ENCODE measurements at regions not wholly inside any gene's neighbourhood (a gene's known extent, or its start where the extent isn't known, plus 50 kb on each side); places are given as distances from the start of the nearest gene placed in this dataset.

DNA sequence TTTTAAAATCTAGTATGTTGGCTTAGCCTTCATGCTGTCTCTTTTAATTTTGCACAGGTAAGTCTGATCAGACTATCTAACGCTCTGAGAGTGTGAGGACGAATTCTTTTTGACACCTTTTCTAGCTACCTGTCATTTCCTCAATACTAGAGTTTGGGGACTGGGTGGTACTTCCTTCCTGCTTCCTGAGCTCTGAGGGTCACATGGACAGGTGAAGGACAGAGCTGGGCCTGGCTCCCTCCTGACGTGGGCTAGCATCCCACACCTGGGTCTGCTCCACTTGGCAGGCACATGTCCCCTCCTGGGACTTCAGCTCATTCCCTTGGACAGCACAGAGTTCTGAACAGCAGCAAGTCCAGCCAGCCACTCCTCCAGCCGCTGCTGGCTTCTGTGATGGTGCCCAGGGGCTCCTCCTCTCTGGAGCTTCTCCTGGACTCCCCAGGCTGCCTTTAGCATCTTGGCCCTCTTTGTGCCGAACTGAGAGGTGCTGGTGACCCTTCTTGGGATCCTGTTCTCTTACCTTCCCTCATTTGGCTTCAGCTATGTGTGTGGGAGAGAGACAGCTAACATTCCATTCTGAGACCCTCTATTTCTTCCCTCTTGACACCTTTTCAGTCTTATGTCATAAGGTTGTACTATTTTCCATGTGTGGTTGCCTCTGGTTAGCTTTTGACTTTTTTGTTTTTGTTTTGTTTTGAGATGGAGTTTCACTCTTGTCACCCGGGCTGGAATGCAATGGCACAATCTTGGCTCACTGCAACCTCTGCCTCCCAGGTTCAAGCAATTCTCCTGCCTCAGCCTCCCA, 106.9 kb downstream of the B3GNT2 start:
- DNase-seq (ENCODE audit: low read depth in 2 of 2) = no peak

DNA sequence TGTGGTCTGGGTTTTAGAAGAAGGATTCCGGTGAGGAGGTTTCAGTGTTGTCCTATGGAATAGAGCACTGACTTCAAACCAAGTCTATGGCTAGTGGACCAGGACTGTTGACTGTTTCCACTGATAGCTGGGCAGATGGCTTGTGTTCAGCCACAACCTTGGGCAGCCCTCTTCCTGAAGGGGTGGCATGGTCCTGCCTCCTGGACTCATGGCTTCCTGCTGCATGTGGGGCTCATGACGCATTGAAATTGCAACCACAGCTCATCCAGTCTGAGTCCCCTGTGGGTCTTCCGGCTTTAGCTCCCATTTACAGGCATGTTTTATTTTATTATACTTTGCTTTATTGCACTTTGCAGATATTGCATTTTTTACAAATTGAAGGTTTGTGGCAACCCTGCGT, 105.0 kb downstream of the B3GNT2 start:
- no peak for DNase-seq (ENCODE audit: low read depth in 2 of 2)

DNA sequence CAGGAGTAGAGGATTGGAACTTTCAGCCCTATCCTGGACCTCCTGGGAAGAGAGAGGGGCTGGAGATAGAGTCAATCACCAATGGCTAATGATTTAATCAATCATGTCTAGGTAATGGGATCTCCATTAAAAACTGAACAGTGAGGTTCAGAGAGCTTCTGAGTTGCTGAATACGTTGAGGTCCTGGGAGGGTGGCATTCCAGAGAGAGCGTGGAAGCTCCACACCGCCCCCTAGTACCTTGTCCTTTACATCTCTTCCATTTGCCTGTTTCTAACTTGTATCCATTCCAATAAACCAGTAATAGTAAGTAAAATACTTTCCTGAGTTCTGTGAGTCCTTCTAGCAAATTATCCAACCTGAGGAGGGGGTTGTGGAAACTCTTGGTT, 101.7 kb downstream of the B3GNT2 start:
- no peak for DNase-seq (ENCODE audit: low read depth in 2 of 2)

DNA sequence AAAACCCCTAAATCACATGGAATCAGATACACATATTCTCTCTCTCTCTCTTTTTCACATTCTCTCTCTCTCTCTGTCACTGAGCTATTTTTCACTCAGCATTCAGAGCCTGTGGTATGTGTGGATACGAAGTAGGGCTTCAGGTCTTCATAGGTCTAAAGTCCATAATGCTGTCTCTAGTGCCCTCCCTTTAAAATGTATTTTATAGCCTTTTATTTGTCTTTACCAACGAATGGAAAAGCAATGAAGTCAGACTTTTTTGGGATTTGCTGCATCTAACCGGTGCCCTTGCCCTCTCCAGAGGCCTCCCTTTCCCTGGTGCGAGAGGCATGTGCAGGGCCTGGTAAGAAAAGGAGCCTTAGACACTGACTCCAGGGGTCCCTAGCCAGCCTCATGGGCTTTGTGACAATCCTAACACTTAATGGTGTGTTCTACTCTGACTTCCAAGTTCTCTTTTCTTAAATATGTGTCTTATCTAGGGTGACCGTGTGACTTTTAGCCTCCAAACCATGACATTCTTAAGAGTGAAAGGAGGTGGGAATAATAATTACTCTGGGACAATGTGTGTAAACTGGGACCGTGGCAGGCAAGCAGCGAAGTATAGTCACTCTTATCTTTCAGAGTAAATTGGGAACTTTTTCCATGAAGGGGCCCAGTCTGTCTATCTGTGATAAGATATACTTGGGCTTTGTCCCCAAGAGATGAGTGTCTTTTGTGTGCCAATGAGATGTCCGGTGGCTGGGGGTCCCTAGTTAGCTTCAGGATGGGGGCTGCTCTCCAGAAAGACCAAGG, 101.1 kb downstream of the B3GNT2 start:
- DNase-seq (ENCODE audit: low read depth in 2 of 2) = no peak

DNA sequence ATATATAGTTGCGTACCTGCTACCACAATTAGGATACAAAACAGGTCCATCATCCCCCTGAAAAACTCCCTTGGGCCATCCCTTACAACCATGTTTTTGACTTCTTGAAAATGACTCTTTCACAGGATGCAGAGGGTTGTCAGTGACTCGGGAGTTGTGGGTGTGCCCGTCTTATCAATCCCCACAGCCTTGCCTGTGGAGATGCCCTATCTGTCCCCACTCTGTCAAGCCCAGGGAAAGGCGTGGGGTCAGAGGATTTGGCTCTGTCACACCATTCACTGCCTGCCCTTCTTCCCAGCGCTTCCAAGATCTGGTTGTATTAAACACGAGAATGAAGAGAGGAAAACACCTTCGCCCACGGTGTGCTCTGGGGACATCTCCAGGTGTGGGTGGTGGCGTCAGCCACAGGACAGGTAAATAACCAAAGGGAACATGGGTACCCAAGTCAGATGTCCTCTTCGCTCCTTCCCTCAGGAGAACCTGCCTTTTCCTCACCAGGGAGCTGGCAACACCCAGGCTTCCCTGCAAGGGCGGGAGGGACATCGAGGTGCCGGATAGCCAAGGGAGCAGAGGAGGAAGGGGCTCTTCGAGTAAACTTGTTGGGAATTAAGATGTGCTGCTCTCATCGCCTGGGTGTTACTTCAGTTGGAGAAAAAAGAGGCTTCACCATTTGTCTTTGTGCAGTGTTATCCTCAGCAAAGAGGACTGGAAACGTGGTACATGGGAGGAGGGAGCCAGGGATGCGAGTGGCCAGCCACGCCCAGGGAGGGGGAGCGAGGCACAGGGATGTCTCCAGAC, 100.3 kb downstream of the B3GNT2 start:
- DNase-seq (ENCODE audit: low read depth in 2 of 2) = no peak

DNA sequence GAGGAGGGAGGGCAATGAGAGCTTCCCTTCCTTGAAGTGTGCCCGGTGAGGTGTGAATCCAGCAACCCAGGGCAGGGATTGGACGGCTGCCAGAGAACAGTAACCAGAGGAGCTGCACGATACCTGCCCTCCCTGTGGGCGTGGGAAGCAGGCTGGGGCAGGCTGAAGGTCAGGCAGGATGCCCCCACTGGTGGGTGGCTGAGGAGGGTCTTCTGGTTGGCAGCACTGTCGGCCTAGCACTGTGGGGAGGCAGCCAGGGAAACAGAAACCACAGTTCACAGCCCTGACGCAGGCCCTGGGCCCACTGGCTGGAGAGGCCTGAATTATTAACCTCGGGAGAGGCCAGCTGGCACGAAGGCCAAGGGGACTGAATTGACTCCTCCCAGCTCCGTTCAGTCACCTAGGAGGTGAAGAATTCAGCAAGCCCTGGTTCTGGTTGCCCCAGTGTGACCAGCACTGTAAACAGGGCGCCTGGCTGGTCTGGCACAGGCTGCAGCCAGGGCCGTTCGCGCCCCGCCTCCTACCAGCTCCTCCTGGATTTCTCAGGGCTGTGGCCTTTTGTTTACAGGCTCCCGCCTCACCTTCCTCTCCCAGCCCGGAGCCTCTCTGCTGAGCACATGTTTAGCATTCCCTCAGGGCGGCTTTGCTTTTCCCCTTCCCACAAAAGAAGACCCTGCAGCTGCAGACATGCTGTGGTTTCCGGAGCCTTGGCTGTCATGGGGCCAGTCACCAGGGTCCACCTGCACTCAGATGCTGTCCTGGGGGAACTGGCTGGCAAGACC, 97.8 kb downstream of the B3GNT2 start:
- no peak for DNase-seq (ENCODE audit: low read depth in 2 of 2)

DNA sequence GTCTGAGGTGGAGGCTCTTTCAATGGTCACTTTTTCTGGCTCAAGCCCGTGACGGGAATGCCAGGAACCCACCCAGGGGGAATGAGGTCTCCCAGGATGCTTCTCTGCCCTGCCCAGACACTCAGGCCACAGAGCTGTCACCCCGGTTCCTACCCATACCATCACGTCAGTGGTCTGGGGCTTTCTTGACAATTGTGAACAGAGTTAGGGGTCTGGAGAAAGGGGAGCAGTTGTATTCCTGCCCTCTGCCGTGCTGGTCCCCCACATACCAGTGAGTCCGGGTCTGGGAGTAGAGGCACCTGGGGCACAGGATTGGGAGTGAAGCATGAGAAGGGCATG, 97.2 kb downstream of the B3GNT2 start:
- no peak for DNase-seq (ENCODE audit: low read depth in 2 of 2)

DNA sequence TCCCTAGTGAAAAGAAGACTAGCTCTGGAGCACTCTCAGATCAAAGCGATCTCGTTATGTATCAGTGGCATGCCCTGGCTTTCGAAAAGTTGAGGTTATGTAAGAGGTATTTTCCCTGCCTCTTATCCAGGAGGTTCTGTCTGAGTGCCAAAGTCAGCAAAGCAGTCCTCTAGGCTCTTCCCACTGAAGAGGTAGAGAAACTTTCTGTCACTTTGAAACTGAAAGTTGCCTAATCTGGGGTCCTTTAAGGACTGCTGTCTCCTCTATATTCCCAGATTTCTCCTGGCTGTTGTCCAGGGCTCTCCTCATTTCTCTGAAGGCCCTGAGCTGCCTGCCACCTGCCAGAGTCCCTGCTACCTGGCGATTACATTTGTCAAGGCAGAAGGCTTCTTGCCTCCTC, 96.3 kb downstream of the B3GNT2 start:
- DNase-seq (ENCODE audit: low read depth in 2 of 2) = no peak

DNA sequence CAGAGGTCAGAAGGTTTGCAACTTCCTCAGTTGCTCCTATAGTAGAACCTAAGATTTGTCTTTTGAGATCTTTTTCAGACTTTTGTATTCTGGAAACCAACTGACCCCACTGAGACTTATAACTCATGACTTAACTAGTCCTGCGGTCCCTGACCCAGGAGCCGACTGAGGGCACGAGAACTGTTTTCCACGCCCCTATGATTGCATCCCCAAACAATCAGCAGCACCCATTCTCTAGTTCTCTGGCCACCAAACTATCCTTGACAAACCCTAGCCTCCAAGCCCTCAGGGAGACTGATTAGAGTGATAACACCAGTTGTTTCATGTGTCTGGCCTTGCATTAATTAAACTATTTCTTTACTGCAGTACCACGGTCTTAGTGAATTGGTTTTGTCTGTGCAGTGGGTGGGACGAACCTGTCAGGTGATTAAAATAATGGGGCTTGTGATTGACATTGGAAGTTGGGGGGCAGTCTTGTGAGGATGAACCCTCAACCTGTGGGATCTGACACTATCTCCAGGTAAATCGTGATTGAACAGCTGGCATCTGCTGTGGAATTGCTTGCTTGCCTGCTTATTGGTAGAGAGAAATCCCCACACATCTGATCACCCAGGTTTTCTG, 95.7 kb downstream of the B3GNT2 start:
- no peak for DNase-seq (ENCODE audit: low read depth in 2 of 2)

DNA sequence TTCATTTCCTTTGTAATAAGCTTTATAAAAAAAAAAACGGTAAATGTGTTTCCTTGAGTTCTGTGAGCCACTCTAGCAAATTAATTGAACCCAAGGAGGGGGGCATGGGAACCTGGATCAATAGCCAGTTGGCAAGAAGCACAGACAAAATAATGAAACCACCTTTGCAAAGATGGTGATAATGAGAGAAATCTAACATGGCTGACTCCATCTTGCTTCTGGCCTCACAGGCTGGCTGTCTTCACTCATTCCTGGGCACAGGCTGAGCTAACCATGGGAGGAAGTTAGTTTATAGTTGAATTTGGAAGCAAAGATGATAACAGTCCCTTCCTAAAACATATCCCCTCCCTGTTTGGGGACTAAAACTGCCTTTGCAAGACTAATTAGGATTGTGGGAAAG, 95.1 kb downstream of the B3GNT2 start:
- DNase-seq (ENCODE audit: low read depth in 2 of 2) = no peak

DNA sequence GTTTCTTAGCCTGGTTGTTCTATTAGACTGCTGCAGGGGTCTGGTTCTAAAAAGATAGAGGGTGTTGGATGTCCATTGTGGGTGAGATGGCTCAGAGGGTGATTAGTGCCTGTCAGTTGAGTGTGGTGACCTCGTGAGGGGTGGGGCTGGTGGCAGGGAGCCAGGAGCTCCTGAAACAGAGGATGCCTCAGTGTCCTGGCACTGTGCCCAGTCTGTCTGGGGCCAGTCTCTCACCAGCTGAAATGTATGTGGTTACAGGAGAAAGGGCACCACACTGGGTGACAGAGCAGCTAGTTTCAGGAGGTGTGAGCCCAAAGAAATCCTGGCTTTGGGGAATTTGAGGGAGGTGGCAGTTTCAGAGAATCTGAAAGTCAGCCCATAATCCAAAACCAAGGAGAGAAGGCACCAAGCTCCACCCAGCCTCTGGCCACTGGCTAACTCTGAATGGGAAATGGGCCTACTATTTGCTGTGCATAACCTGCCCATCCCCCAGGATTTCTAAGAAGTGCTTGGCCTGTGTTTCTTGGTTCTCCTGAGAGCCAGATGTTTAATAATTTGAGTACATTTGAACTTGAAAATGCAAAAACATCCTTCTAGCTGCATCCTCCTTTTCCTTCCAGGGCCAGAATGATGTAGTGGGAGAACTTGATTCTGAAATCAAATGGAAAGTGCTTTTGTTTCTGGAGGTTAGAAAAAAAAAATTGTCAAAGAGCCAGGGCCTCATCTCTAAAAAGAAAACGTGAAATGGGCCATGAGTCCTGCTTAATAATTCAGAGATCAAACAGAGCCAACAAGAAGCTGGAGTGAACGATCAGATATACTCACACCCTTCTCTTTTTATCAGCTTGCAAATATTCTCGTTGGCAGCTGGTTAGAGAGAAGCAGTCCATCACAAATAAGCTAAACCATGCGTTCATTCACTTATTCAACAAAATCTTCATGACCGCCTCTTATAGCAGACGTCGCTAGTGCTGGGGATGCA, 92.3 kb downstream of the B3GNT2 start:
- DNase-seq (ENCODE audit: low read depth in 2 of 2) = peak; percentile 29 to 35

DNA sequence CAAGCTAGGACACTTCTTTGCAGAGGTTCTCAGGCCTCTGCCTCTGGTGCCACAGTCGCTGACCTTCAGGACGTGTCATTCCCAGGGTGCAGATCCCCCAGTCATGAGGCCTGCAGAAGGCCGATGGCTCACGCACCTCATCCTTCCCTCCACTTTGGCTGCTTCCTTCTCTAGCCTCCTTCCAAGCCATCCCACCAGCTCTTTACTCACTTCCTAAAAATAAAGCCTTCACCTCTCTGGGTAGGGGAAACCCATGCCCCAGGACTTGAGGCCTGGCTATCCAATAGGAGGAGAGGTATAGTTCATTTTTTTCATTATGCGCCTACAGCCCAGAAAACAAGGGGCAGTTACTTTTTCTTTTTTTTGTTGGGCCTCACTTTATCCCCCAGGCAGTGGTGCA, 91.4 kb downstream of the B3GNT2 start:
- no peak for DNase-seq (ENCODE audit: low read depth in 2 of 2)

DNA sequence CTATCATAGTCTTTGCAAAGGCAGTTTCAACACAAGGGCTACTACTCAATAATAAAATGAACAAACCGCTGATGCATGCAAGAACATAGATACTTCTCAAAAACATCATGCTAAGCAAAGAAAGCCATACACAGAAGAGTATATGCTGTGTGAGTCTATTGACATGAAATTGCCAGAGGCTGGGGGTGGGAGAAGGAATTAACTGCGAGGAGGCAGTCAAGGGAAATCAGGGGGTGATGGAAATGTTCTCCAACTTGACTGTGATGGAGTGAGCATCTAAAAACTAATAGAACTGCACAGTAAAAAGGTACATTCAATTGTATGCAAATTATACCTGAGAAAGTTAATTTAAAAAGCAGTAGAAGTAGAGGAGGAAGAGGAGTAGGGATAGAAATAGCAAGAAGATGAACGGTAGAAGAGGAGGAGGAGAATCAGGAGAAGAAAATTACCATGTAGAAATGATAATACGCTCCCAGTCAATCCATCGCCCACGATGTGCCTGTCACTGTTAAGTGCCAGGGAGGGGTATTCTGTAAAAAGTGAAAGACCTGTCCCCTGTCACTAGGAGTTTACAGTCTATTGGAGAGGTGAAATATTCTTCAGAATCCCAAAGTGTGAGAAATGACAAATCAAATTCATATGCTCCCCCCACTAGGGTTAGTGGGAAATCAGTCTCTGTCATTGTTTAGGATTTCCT, 90.3 kb downstream of the B3GNT2 start:
- DNase-seq (ENCODE audit: low read depth in 2 of 2) = no peak

DNA sequence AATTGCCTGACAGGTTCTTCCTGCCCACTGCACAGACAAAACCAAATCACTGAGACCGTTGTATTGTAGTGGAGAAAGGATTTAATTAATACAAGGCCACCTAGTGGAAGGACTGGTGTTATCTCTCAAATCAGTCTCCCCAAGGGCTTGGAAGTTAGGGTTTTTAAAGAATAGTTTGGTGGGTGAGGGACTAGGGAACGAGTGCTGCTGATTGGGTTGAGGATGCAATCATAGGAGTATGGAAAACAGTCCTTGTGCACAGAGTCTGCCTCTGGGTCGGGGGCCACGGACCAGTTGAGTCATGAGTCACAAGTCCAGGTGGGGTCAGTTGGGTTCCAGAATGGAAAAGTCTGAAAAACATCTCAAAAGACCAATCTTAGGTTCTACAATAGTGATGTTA, 89.1 kb downstream of the B3GNT2 start:
- no peak for DNase-seq (ENCODE audit: low read depth in 2 of 2)

DNA sequence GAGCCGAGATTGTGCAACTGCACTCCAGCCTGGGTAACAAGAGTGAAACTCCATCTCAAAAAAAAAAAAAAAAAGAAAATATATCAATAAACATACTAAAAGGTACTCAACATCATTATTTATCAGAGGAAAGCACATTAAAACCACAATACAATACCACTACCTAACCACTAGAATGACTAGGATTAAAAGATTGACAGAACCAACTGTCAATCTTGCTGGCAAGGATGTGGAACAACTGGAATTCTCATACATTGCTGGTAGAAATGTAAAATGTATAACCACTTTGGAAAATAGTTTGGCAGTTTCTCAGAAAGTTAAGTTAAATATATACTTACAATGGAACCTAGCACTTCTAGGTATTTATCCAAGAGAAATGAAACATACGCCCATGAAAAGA, 88.6 kb downstream of the B3GNT2 start:
- DNase-seq (ENCODE audit: low read depth in 2 of 2) = no peak

DNA sequence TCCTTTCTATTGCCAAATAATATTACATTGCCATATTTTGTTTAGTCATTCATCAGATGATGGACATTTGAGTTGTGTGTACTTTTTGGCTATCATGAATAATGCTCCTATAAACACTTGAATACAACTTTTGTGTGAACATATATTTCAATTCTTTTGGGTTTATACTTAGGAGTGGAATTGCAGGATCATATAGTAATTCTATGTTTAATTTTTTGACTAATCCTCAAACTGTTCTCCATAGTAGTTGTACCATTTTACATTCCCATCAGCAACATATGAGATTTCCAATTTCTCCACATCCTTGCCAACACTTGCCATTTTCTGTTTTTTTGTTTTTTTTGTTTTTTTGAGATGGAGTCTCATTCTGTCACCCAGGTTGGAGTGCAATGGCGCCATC, 87.2 kb downstream of the B3GNT2 start:
- DNase-seq (ENCODE audit: low read depth in 2 of 2) = no peak

DNA sequence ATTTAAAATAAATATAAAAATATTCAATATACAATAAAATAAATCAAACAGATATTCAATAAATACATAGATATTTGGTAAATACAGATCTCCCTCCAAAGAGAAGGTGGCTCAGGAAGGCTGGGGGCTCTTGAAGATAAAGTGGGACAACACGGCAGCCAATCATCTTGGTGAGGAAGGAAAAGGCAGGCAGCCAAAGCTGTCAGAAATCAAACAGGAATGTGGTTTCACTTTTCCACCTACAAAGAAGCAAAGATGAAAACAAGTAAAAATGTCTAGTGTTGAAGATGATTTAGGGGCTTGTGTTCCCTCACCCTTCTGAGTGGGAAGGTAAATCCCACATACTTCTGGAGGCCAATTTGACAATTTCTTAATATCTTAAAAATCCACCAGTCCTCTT, 85.7 kb downstream of the B3GNT2 start:
- DNase-seq (ENCODE audit: low read depth in 2 of 2) = no peak

DNA sequence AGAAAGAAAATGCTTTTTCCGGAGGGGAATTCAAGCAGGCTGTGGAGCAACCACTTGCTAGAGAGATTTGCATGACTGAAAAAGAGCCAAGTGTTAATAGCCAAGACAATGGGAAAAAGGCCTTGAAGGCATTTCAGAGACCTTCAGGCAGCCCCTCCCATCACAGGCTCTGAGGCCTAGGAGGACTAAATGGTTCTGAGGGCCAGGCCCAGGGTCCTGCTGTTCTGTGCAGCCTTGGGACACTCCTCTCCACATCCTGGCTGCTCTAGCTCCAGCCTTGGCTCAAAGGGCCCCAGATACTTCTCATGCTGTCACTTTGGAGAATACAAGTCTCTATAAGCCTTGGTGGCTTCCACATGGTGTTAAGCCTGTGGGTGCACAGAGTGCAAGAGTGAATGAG, 81.8 kb downstream of the B3GNT2 start:
- DNase-seq (ENCODE audit: low read depth in 2 of 2) = no peak

All from stimulated activated CD4-positive, alpha-beta T cell treated with anti-CD3 and anti-CD28 coated beads, Interleukin-15, amount 100 ng/mL, for 48 hours (primary cell).